ENCODE measurements at regions not wholly inside any gene's neighbourhood (a gene's known extent, or its start where the extent isn't known, plus 50 kb on each side); places are given as distances from the start of the nearest gene placed in this dataset.
"Not testable (repeated sequence)": the region's sequence is repeated elsewhere in the genome, so short reads cannot be mapped to it uniquely, and the experiment has no call there.

- Histone ChIP-seq H3K27me3 (no peaks in the 10 kb centered on the region), H3K27ac (no peak overlapping the region), H3K9me3 (no peaks in the 10 kb centered on the region), H3K4me3 (no peak overlapping the region), H3K36me3 (no peaks in the 10 kb centered on the region), H3K4me1 (no peaks in the 10 kb centered on the region)
- DNase-seq (ENCODE audit: extremely low spot score in 2 of 2) = no peak
- TF ChIP-seq CTCF (IDR thresholded peaks at IDR 0.05) = no peak
- TF ChIP-seq POLR2A (IDR thresholded peaks at IDR 0.05) = no peak
- TF ChIP-seq POLR2AphosphoS5 (IDR thresholded peaks at IDR 0.05; ENCODE audit: insufficient read depth in 1 of 2, low read depth in 1 of 2) = no peak
- intact Hi-C loops (cut with DNase I) = no loop called here
These were observed 144.2 kb upstream of the RAPGEF2 start for GRCh38 chr4:158958489-158959270.

- intact Hi-C loops (cut with DNase I) = loop anchor here (2.0 kb wide), 1 partner anchor 36 kb away; no protein-coding TSS in a partner anchor
These were observed 140.5 kb upstream of the RAPGEF2 start for GRCh38 chr4:158962393-158962792.

GRCh38 chr4:158963282-158963681, 139.6 kb upstream of the RAPGEF2 start:
- intact Hi-C loops (cut with DNase I) = loop anchor here (2.0 kb wide), 1 partner anchor 36 kb away; no protein-coding TSS in a partner anchor
- H3K27me3 ChIP-seq; DNase-seq (ENCODE audit: extremely low spot score in 2 of 2); H3K36me3 ChIP-seq; H3K4me1 ChIP-seq; H3K4me3 ChIP-seq; H3K27ac ChIP-seq; H3K9me3 ChIP-seq: not testable (repeated sequence)

More at GRCh38 chr4:158962393-158962792, 140.5 kb upstream of the RAPGEF2 start:
- Histone ChIP-seq H3K4me1 (no peaks in the 10 kb centered on the region), H3K36me3 (no peaks in the 10 kb centered on the region), H3K9me3 (no peaks in the 10 kb centered on the region), H3K27ac (no peak overlapping the region), H3K27me3 (no peaks in the 10 kb centered on the region), H3K4me3 (no peak overlapping the region)
- TF ChIP-seq POLR2AphosphoS5 (IDR thresholded peaks at IDR 0.05; ENCODE audit: insufficient read depth in 1 of 2, low read depth in 1 of 2) (no peak), POLR2A (IDR thresholded peaks at IDR 0.05) (no peak), CTCF (IDR thresholded peaks at IDR 0.05) (no peak)
- no peak for DNase-seq (ENCODE audit: extremely low spot score in 2 of 2)

GRCh38 chr4:158964114-158964727, 138.7 kb upstream of the RAPGEF2 start:
- no peak overlapping the region for H3K27ac ChIP-seq
- no peaks in the 10 kb centered on the region for H3K4me1 ChIP-seq
- DNase-seq (ENCODE audit: extremely low spot score in 2 of 2) = no peak
- intact Hi-C loops (cut with DNase I) = no loop called here
- no peaks in the 10 kb centered on the region for H3K27me3 ChIP-seq
- TF ChIP-seq POLR2AphosphoS5 (IDR thresholded peaks at IDR 0.05; ENCODE audit: insufficient read depth in 1 of 2, low read depth in 1 of 2) (no peak), CTCF (IDR thresholded peaks at IDR 0.05) (no peak), POLR2A (IDR thresholded peaks at IDR 0.05) (no peak)
- H3K9me3 ChIP-seq = no peaks in the 10 kb centered on the region
- H3K36me3 ChIP-seq = no peaks in the 10 kb centered on the region
- H3K4me3 ChIP-seq = no peak overlapping the region

GRCh38 chr4:158964728-158965124, 138.2 kb upstream of the RAPGEF2 start:
- DNase-seq (ENCODE audit: extremely low spot score in 2 of 2) = no peak
- no peaks in the 10 kb centered on the region for H3K4me1 ChIP-seq
- no peaks in the 10 kb centered on the region for H3K27me3 ChIP-seq
- H3K27ac ChIP-seq = no peak overlapping the region
- H3K9me3 ChIP-seq = no peaks in the 10 kb centered on the region
- H3K4me3 ChIP-seq = no peak overlapping the region
- intact Hi-C loops (cut with DNase I) = no loop called here
- TF ChIP-seq POLR2A (IDR thresholded peaks at IDR 0.05) (no peak), POLR2AphosphoS5 (IDR thresholded peaks at IDR 0.05; ENCODE audit: insufficient read depth in 1 of 2, low read depth in 1 of 2) (no peak), CTCF (IDR thresholded peaks at IDR 0.05) (no peak)
- H3K36me3 ChIP-seq = no peaks in the 10 kb centered on the region

Measured in vagina (tissue), 2 donors.